Epithelial cell of esophagus (primary cell): ENCODE measurements at regions not wholly inside any gene's neighbourhood (a gene's known extent, or its start where the extent isn't known, plus 50 kb on each side); places are given as distances from the start of the nearest gene placed in this dataset.

Experiments used
- DNase-seq: peaks from one replicate; pipeline ENCODE4 v3.0.0; 2010; ENCODE audit warnings: low read depth
- H3K4me3 ChIP-seq: 2 replicates; pipeline ENCODE4 v1.5.1; 2011; ENCODE audit warnings: mild to moderate bottlenecking, low read length, control low read depth
- CTCF ChIP-seq: IDR thresholded peaks from 2 replicates; pipeline ENCODE4 v1.5.1; 2011; ENCODE audit warnings: low read depth, mild to moderate bottlenecking, low read length, control low read depth, inconsistent platforms; ENCODE audit not compliant: insufficient read depth; ENCODE audit errors: missing control alignments

- H3K4me3 ChIP-seq = no peak overlapping the region
- no peak for DNase-seq
- no peak for TF ChIP-seq CTCF
Measured at GRCh38 chr11:92432515-92432914, 207.9 kb downstream of the FAT3 start.

- no peak overlapping the region for H3K4me3 ChIP-seq
- DNase-seq = no peak
- TF ChIP-seq CTCF = no peak
Measured at GRCh38 chr11:92436034-92436920, 211.7 kb downstream of the FAT3 start.

- TF ChIP-seq CTCF = no peak
- no peak for DNase-seq
Measured at GRCh38 chr11:92439133-92439532, 214.5 kb downstream of the FAT3 start.

GRCh38 chr11:92440701-92441442 lies 216.3 kb downstream of the FAT3 start:
- no peak overlapping the region for H3K4me3 ChIP-seq
- no peak for TF ChIP-seq CTCF
- DNase-seq = no peak

More at GRCh38 chr11:92439133-92439532, 214.5 kb downstream of the FAT3 start:
- no peak overlapping the region for H3K4me3 ChIP-seq

GRCh38 chr11:92441443-92441726 lies 216.8 kb downstream of the FAT3 start:
- TF ChIP-seq CTCF = no peak
- H3K4me3 ChIP-seq = no peak overlapping the region
- DNase-seq = no peak

GRCh38 chr11:92443199-92443598 lies 218.6 kb downstream of the FAT3 start:
- TF ChIP-seq CTCF = no peak
- no peak overlapping the region for H3K4me3 ChIP-seq
- no peak for DNase-seq
